ENCODE measurements at regions not wholly inside any gene's neighbourhood (a gene's known extent, or its start where the extent isn't known, plus 50 kb on each side); places are given as distances from the start of the nearest gene placed in this dataset.

GRCh38 chr6:140441256-140441655 lies 1066.8 kb upstream of the CITED2 start:
- peaks cover 30% of the 10 kb centered on the region for H3K4me1 ChIP-seq (ENCODE audit: insufficient read depth, low read length)
- no peaks in the 10 kb centered on the region for H3K9me3 ChIP-seq (ENCODE audit: low read length)
- H2AFZ ChIP-seq (ENCODE audit: low read depth, low read length), result no peak overlapping the region
- H3K4me3 ChIP-seq (ENCODE audit: low read length), result no peak overlapping the region
- H3K27me3 ChIP-seq (ENCODE audit: insufficient read depth, low read length), result no peaks in the 10 kb centered on the region
- no peaks in the 10 kb centered on the region for H3K36me3 ChIP-seq (ENCODE audit: insufficient read depth, low read length)

- H3K4me1 ChIP-seq (ENCODE audit: insufficient read depth, low read length), result peaks cover 31% of the 10 kb centered on the region
- H3K27me3 ChIP-seq (ENCODE audit: insufficient read depth, low read length), result no peaks in the 10 kb centered on the region
- H3K36me3 ChIP-seq (ENCODE audit: insufficient read depth, low read length), result no peaks in the 10 kb centered on the region
- no peak overlapping the region for H3K4me3 ChIP-seq (ENCODE audit: low read length)
- no peak overlapping the region for H2AFZ ChIP-seq (ENCODE audit: low read depth, low read length)
- H3K9me3 ChIP-seq (ENCODE audit: low read length), result no peaks in the 10 kb centered on the region
These were observed 1065.9 kb upstream of the CITED2 start for GRCh38 chr6:140440223-140440835.

- H2AFZ ChIP-seq (ENCODE audit: low read depth, low read length), result no peak overlapping the region
- H3K27me3 ChIP-seq (ENCODE audit: insufficient read depth, low read length), result no peaks in the 10 kb centered on the region
- H3K4me3 ChIP-seq (ENCODE audit: low read length), result no peak overlapping the region
- no peaks in the 10 kb centered on the region for H3K36me3 ChIP-seq (ENCODE audit: insufficient read depth, low read length)
- H3K9me3 ChIP-seq (ENCODE audit: low read length), result peaks cover 4% of the 10 kb centered on the region
- peaks cover 28% of the 10 kb centered on the region for H3K4me1 ChIP-seq (ENCODE audit: insufficient read depth, low read length)
These were observed 1063.9 kb upstream of the CITED2 start for GRCh38 chr6:140438346-140438735.

- no peaks in the 10 kb centered on the region for H3K36me3 ChIP-seq (ENCODE audit: insufficient read depth, low read length)
- no peak overlapping the region for H2AFZ ChIP-seq (ENCODE audit: low read depth, low read length)
- no peaks in the 10 kb centered on the region for H3K27me3 ChIP-seq (ENCODE audit: insufficient read depth, low read length)
These were observed 1063.3 kb upstream of the CITED2 start for GRCh38 chr6:140437619-140438345.

GRCh38 chr6:140436023-140436811 lies 1061.8 kb upstream of the CITED2 start:
- Histone ChIP-seq H3K36me3 (ENCODE audit: insufficient read depth, low read length) (no peaks in the 10 kb centered on the region), H3K9me3 (ENCODE audit: low read length) (peaks cover 4% of the 10 kb centered on the region), H3K4me1 (ENCODE audit: insufficient read depth, low read length) (peaks cover 28% of the 10 kb centered on the region), H3K4me3 (ENCODE audit: low read length) (no peak overlapping the region), H3K27me3 (ENCODE audit: insufficient read depth, low read length) (no peaks in the 10 kb centered on the region), H2AFZ (ENCODE audit: low read depth, low read length) (peak overlapping the region; percentile 5)

More at GRCh38 chr6:140437619-140438345, 1063.3 kb upstream of the CITED2 start:
- Histone ChIP-seq H3K4me3 (ENCODE audit: low read length) (no peak overlapping the region), H3K4me1 (ENCODE audit: insufficient read depth, low read length) (peaks cover 28% of the 10 kb centered on the region), H3K9me3 (ENCODE audit: low read length) (peaks cover 4% of the 10 kb centered on the region)

- no peaks in the 10 kb centered on the region for H3K36me3 ChIP-seq (ENCODE audit: insufficient read depth, low read length)
- H3K4me3 ChIP-seq (ENCODE audit: low read length), result no peak overlapping the region
These were observed 1060.3 kb upstream of the CITED2 start for GRCh38 chr6:140434761-140435160.

GRCh38 chr6:140433072-140433471 lies 1058.6 kb upstream of the CITED2 start:
- H3K27me3 ChIP-seq (ENCODE audit: insufficient read depth, low read length), result no peaks in the 10 kb centered on the region
- peaks cover 11% of the 10 kb centered on the region for H3K4me1 ChIP-seq (ENCODE audit: insufficient read depth, low read length)
- no peaks in the 10 kb centered on the region for H3K36me3 ChIP-seq (ENCODE audit: insufficient read depth, low read length)
- H2AFZ ChIP-seq (ENCODE audit: low read depth, low read length), result no peak overlapping the region
- peaks cover 4% of the 10 kb centered on the region for H3K9me3 ChIP-seq (ENCODE audit: low read length)
- H3K4me3 ChIP-seq (ENCODE audit: low read length), result no peak overlapping the region

More at GRCh38 chr6:140434761-140435160, 1060.3 kb upstream of the CITED2 start:
- no peaks in the 10 kb centered on the region for H3K27me3 ChIP-seq (ENCODE audit: insufficient read depth, low read length)
- H3K9me3 ChIP-seq (ENCODE audit: low read length), result peaks cover 4% of the 10 kb centered on the region
- H3K4me1 ChIP-seq (ENCODE audit: insufficient read depth, low read length), result peaks cover 13% of the 10 kb centered on the region
- no peak overlapping the region for H2AFZ ChIP-seq (ENCODE audit: low read depth, low read length)

- Histone ChIP-seq H3K36me3 (ENCODE audit: insufficient read depth, low read length) (no peaks in the 10 kb centered on the region), H3K4me1 (ENCODE audit: insufficient read depth, low read length) (no peaks in the 10 kb centered on the region), H3K9me3 (ENCODE audit: low read length) (no peaks in the 10 kb centered on the region), H3K4me3 (ENCODE audit: low read length) (no peak overlapping the region), H3K27me3 (ENCODE audit: insufficient read depth, low read length) (no peaks in the 10 kb centered on the region), H2AFZ (ENCODE audit: low read depth, low read length) (no peak overlapping the region)
These were observed 1053.4 kb upstream of the CITED2 start for GRCh38 chr6:140427842-140428241.

- H3K27me3 ChIP-seq (ENCODE audit: insufficient read depth, low read length), result no peaks in the 10 kb centered on the region
- H3K9me3 ChIP-seq (ENCODE audit: low read length), result no peaks in the 10 kb centered on the region
- H3K4me1 ChIP-seq (ENCODE audit: insufficient read depth, low read length), result peaks cover 2% of the 10 kb centered on the region
- H2AFZ ChIP-seq (ENCODE audit: low read depth, low read length), result no peak overlapping the region
- no peak overlapping the region for H3K4me3 ChIP-seq (ENCODE audit: low read length)
- H3K36me3 ChIP-seq (ENCODE audit: insufficient read depth, low read length), result no peaks in the 10 kb centered on the region
These were observed 1040.6 kb upstream of the CITED2 start for GRCh38 chr6:140414966-140415620.

GRCh38 chr6:140403020-140403419 lies 1028.6 kb upstream of the CITED2 start:
- Histone ChIP-seq H3K4me3 (ENCODE audit: low read length) (no peak overlapping the region), H3K36me3 (ENCODE audit: insufficient read depth, low read length) (no peaks in the 10 kb centered on the region), H3K9me3 (ENCODE audit: low read length) (peaks cover 2% of the 10 kb centered on the region), H3K4me1 (ENCODE audit: insufficient read depth, low read length) (no peaks in the 10 kb centered on the region), H3K27me3 (ENCODE audit: insufficient read depth, low read length) (no peaks in the 10 kb centered on the region), H2AFZ (ENCODE audit: low read depth, low read length) (no peak overlapping the region)

GRCh38 chr6:140401761-140402160 lies 1027.3 kb upstream of the CITED2 start:
- no peak overlapping the region for H2AFZ ChIP-seq (ENCODE audit: low read depth, low read length)
- H3K9me3 ChIP-seq (ENCODE audit: low read length), result no peaks in the 10 kb centered on the region
- H3K27me3 ChIP-seq (ENCODE audit: insufficient read depth, low read length), result no peaks in the 10 kb centered on the region
- H3K4me3 ChIP-seq (ENCODE audit: low read length), result no peak overlapping the region
- H3K36me3 ChIP-seq (ENCODE audit: insufficient read depth, low read length), result no peaks in the 10 kb centered on the region
- no peaks in the 10 kb centered on the region for H3K4me1 ChIP-seq (ENCODE audit: insufficient read depth, low read length)

GRCh38 chr6:140398076-140398475 lies 1023.6 kb upstream of the CITED2 start:
- Histone ChIP-seq H3K36me3 (ENCODE audit: insufficient read depth, low read length) (no peaks in the 10 kb centered on the region), H3K9me3 (ENCODE audit: low read length) (no peaks in the 10 kb centered on the region), H2AFZ (ENCODE audit: low read depth, low read length) (no peak overlapping the region), H3K27me3 (ENCODE audit: insufficient read depth, low read length) (no peaks in the 10 kb centered on the region), H3K4me3 (ENCODE audit: low read length) (no peak overlapping the region), H3K4me1 (ENCODE audit: insufficient read depth, low read length) (no peaks in the 10 kb centered on the region)

GRCh38 chr6:140397106-140397505 lies 1022.7 kb upstream of the CITED2 start:
- H2AFZ ChIP-seq (ENCODE audit: low read depth, low read length), result no peak overlapping the region
- H3K9me3 ChIP-seq (ENCODE audit: low read length), result no peaks in the 10 kb centered on the region
- H3K27me3 ChIP-seq (ENCODE audit: insufficient read depth, low read length), result no peaks in the 10 kb centered on the region
- no peak overlapping the region for H3K4me3 ChIP-seq (ENCODE audit: low read length)
- H3K36me3 ChIP-seq (ENCODE audit: insufficient read depth, low read length), result no peaks in the 10 kb centered on the region
- no peaks in the 10 kb centered on the region for H3K4me1 ChIP-seq (ENCODE audit: insufficient read depth, low read length)

Measured in neuron (in vitro differentiated cells).